DND-41 (cell line): ENCODE measurements at regions not wholly inside any gene's neighbourhood (a gene's known extent, or its start where the extent isn't known, plus 50 kb on each side); places are given as distances from the start of the nearest gene placed in this dataset.

ENCODE experiments used
- ATAC-seq: fragments of 200-7000 bp; cut with Tn5 transposase; 3 replicates; pipeline ENCODE4 v1.9.1; 2021; ENCODE audit warnings: low read depth; ENCODE audit not compliant: insufficient read depth
- DNase-seq: peaks from one replicate; pipeline ENCODE4 v3.0.0-alpha.2; 2020
- H2AFZ ChIP-seq: 2 replicates; pipeline ENCODE4 v1.6.0; 2012; ENCODE audit warnings: low read depth, low read length
- H3K27ac ChIP-seq: 2 replicates; pipeline ENCODE4 v1.5.1; 2012; ENCODE audit warnings: low read length, inconsistent platforms
- H3K27me3 ChIP-seq: fragments of 200-600 bp; sonication (generic); 2 replicates; pipeline ENCODE4 v1.6.0; 2012; ENCODE audit warnings: low read length, mild to moderate bottlenecking, inconsistent platforms; ENCODE audit not compliant: insufficient read depth, poor library complexity
- H3K36me3 ChIP-seq: 2 replicates; pipeline ENCODE4 v1.5.1; 2012; ENCODE audit warnings: low read length, inconsistent platforms; ENCODE audit not compliant: insufficient read depth
- H3K4me1 ChIP-seq: 2 replicates; pipeline ENCODE4 v1.5.1; 2012; ENCODE audit warnings: mild to moderate bottlenecking, low read length; ENCODE audit not compliant: insufficient read depth
- H3K4me2 ChIP-seq: 2 replicates; pipeline ENCODE4 v1.6.0; 2012; ENCODE audit warnings: mild to moderate bottlenecking, moderate library complexity, low read length, inconsistent platforms; ENCODE audit not compliant: insufficient read depth
- H3K4me3 ChIP-seq, 2 experiments: fragments of 200-600 bp in 1 of 2; shearing (Covaris generic) in 1 of 2; 2 replicates each; pipeline ENCODE4 v1.5.1; 2012 to 2016; ENCODE audit warnings: inconsistent platforms in 2 of 2, low read length in 2 of 2, mild to moderate bottlenecking in 2 of 2, low read depth in 1 of 2, moderate library complexity in 1 of 2
- H3K79me2 ChIP-seq: 2 replicates; pipeline ENCODE4 v1.6.0; 2012; ENCODE audit warnings: low read length, inconsistent platforms; ENCODE audit not compliant: insufficient read depth
- H3K9ac ChIP-seq: 2 replicates; pipeline ENCODE4 v1.6.0; 2012; ENCODE audit warnings: low read depth, mild to moderate bottlenecking, inconsistent platforms, low read length, moderate library complexity
- H3K9me3 ChIP-seq: 2 replicates; pipeline ENCODE4 v1.5.1; 2012; ENCODE audit warnings: low read length, moderate library complexity, mild to moderate bottlenecking, inconsistent platforms; ENCODE audit not compliant: insufficient read depth, severe bottlenecking
- H4K20me1 ChIP-seq: 2 replicates; pipeline ENCODE4 v1.6.0; 2012; ENCODE audit warnings: low read length; ENCODE audit not compliant: insufficient read depth
- CTCF ChIP-seq: IDR thresholded peaks from 2 replicates; pipeline ENCODE4 v1.5.1; 2012; ENCODE audit warnings: borderline replicate concordance, low read length, moderate library complexity, mild to moderate bottlenecking; ENCODE audit not compliant: poor library complexity, severe bottlenecking; ENCODE audit errors: extremely low read depth
- EZH2 ChIP-seq: IDR thresholded peaks from 3 replicates; pipeline ENCODE4 v1.6.1; 2012; ENCODE audit warnings: borderline replicate concordance, low read depth, mild to moderate bottlenecking, moderate library complexity, low read length, inconsistent platforms; ENCODE audit not compliant: severe bottlenecking

- H3K79me2 ChIP-seq = no peaks in the 10 kb centered on the region
- H3K27me3 ChIP-seq = no peaks in the 10 kb centered on the region
- no peak overlapping the region for H3K4me2 ChIP-seq
- no peaks in the 10 kb centered on the region for H3K36me3 ChIP-seq
- H3K9ac ChIP-seq = no peak overlapping the region
- no peaks in the 10 kb centered on the region for H3K4me1 ChIP-seq
- TF ChIP-seq CTCF (no peak), EZH2 (no peak)
- H4K20me1 ChIP-seq = no peaks in the 10 kb centered on the region
- ATAC-seq (no peak), DNase-seq (no peak)
- no peak overlapping the region for H3K4me3 ChIP-seq
- no peak overlapping the region for H2AFZ ChIP-seq
- H3K9me3 ChIP-seq = no peaks in the 10 kb centered on the region
- no peak overlapping the region for H3K27ac ChIP-seq
These were observed 85.0 kb upstream of the KRR1 start for GRCh38 chr12:75596406-75596805.

GRCh38 chr12:75592638-75593335, 81.4 kb upstream of the KRR1 start:
- H3K36me3 ChIP-seq = no peaks in the 10 kb centered on the region
- no peaks in the 10 kb centered on the region for H3K27me3 ChIP-seq
- no peaks in the 10 kb centered on the region for H3K9me3 ChIP-seq
- no peak overlapping the region for H3K9ac ChIP-seq
- no peak overlapping the region for H3K4me3 ChIP-seq
- DNase-seq (no peak), ATAC-seq (no peak)
- H4K20me1 ChIP-seq = no peaks in the 10 kb centered on the region
- H3K27ac ChIP-seq = no peak overlapping the region
- H3K79me2 ChIP-seq = no peaks in the 10 kb centered on the region
- H3K4me1 ChIP-seq = no peaks in the 10 kb centered on the region
- TF ChIP-seq CTCF = no peak
- no peak for TF ChIP-seq EZH2
- H3K4me2 ChIP-seq = no peak overlapping the region
- H2AFZ ChIP-seq = no peak overlapping the region

- no peak overlapping the region for H2AFZ ChIP-seq
- no peaks in the 10 kb centered on the region for H3K27me3 ChIP-seq
- no peak for TF ChIP-seq CTCF
- TF ChIP-seq EZH2 = no peak
- no peaks in the 10 kb centered on the region for H3K79me2 ChIP-seq
- ATAC-seq (no peak), DNase-seq (no peak)
- H3K4me3 ChIP-seq = no peak overlapping the region
- H4K20me1 ChIP-seq = no peaks in the 10 kb centered on the region
- no peaks in the 10 kb centered on the region for H3K9me3 ChIP-seq
- no peaks in the 10 kb centered on the region for H3K36me3 ChIP-seq
- no peak overlapping the region for H3K27ac ChIP-seq
- no peak overlapping the region for H3K4me2 ChIP-seq
- no peaks in the 10 kb centered on the region for H3K4me1 ChIP-seq
- no peak overlapping the region for H3K9ac ChIP-seq
These were observed 80.7 kb upstream of the KRR1 start for GRCh38 chr12:75592086-75592485.
